Omental fat pad (tissue), 3 donors: ENCODE measurements at regions not wholly inside any gene's neighbourhood (a gene's known extent, or its start where the extent isn't known, plus 50 kb on each side); places are given as distances from the start of the nearest gene placed in this dataset.

Source experiments
- ATAC-seq: fragments of 150-250 bp; one replicate; pipeline ENCODE4 v1.9.1; 2016; ENCODE audit warnings: mild to moderate bottlenecking, moderate library complexity; ENCODE audit not compliant: low FRiP score
- DNase-seq: peaks from one replicate; pipeline ENCODE4 v3.0.0-alpha.2; 2019; ENCODE audit warnings: low spot score
- CTCF ChIP-seq, 3 donors: fragments of 450-650 bp; IDR thresholded peaks; one replicate each; pipeline ENCODE4 v1.5.1; 2016 to 2017; ENCODE audit warnings: antibody characterized with exemption in 3 of 3, mild to moderate bottlenecking in 3 of 3, moderate library complexity in 2 of 3

- DNase-seq (no peak), ATAC-seq (no peak)
- TF ChIP-seq CTCF (IDR thresholded peaks at IDR 0.05) = no peak
Measured at GRCh38 chr15:91670108-91670507, 183.4 kb upstream of the SLCO3A1 start.

- no peak for TF ChIP-seq CTCF (IDR thresholded peaks at IDR 0.05)
- ATAC-seq = no peak
Measured at GRCh38 chr15:91678003-91678402, 175.5 kb upstream of the SLCO3A1 start.

DNA sequence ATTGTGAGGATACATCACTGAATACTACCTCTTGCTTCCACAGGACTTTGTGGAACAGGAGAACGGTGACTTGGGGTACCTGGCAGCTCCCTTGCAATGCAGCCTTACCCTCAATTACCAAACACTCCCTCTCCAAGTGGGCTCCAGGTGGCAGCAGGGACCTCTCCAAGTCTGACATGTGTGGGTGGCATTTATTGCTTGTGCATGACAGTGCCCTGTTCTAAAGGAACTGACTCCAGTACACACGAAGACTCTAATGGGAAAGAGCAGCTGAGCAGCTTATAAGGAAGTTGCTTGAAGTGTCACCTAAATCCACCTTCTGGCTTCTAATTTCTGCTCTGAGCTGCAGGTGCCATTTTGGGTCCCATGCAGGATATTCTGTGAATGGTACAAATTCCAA lies 174.1 kb upstream of the SLCO3A1 start:
- TF ChIP-seq CTCF (IDR thresholded peaks at IDR 0.05) = no peak
- no peak for ATAC-seq
- DNase-seq = no peak

More at GRCh38 chr15:91678003-91678402, 175.5 kb upstream of the SLCO3A1 start:
- DNase-seq = no peak

GRCh38 chr15:91685436-91685835 lies 168.1 kb upstream of the SLCO3A1 start:
- no peak for ATAC-seq
- no peak for TF ChIP-seq CTCF (IDR thresholded peaks at IDR 0.05)
- DNase-seq = no peak

DNA sequence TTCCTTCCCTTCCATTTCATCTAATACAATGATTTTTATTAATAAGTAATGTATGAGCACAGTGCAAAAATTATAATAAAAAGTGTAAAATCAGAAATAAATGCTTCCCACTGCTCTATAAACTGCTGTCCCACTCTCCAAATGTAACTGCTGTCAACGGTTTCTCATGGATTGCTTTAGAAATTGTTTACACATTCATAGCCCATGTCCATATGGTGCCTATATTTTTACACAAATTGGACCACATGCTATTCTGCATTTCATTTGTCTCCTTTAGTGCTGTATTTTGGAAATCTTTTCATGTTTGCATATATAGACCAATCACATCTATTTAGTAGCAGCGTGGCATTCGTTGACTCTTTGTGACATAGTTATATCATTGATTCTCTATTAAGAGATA lies 164.7 kb upstream of the SLCO3A1 start:
- no peak for TF ChIP-seq CTCF (IDR thresholded peaks at IDR 0.05)
- DNase-seq (no peak), ATAC-seq (no peak)

GRCh38 chr15:91689377-91689776 lies 164.1 kb upstream of the SLCO3A1 start:
- DNase-seq (no peak), ATAC-seq (no peak)
- TF ChIP-seq CTCF (IDR thresholded peaks at IDR 0.05) = no peak

DNA sequence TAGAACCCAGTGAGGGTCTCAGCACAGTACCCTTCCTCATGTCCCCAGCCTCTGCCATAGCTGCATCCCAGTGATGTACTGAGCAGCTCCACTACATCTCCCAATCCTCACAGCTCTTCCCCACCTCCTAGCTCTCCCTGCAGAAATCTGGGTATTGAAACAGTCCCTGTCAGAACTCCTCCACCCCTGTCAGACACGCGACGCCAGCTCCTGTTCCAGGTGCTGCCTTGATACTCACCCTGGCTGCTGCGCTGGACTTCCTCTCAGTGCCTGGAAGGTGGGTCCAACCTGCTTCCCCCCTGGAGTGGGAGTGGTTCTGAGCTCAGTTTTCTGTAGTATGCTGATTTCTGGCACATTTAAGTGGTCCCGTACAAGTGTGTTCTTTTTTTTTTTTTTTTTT lies 160.9 kb upstream of the SLCO3A1 start:
- no peak for ATAC-seq
- no peak for DNase-seq
- TF ChIP-seq CTCF (IDR thresholded peaks at IDR 0.05) = no peak
